GM23338 (cell line): ENCODE measurements at regions not wholly inside any gene's neighbourhood (a gene's known extent, or its start where the extent isn't known, plus 50 kb on each side); places are given as distances from the start of the nearest gene placed in this dataset.

ENCODE experiments used
- ATAC-seq: fragments of 200-7000 bp; cut with Tn5 transposase; 3 replicates; pipeline ENCODE4 v1.9.1; 2020
- DNase-seq: peaks from one replicate; pipeline ENCODE4 v3.0.0-alpha.2; 2015; ENCODE audit warnings: low spot score
- H2AFZ ChIP-seq: fragments of 200-600 bp; sonication (generic); 2 replicates; pipeline ENCODE4 v1.8.0; 2016; ENCODE audit warnings: antibody characterized with exemption, mild to moderate bottlenecking, moderate library complexity
- H3F3A ChIP-seq: fragments of 200-600 bp; sonication (generic); replicated peaks from 2 replicates; pipeline ENCODE4 v1.8.0; 2017; ENCODE audit warnings: antibody characterized with exemption, mixed run types, low read depth
- H3K27ac ChIP-seq: fragments of 200-600 bp; sonication (generic); 2 replicates; pipeline ENCODE4 v1.6.1; 2016; ENCODE audit warnings: low read depth
- H3K27me3 ChIP-seq: fragments of 200-600 bp; sonication (generic); 2 replicates; pipeline ENCODE4 v1.8.0; 2016; ENCODE audit warnings: mild to moderate bottlenecking, mixed run types, moderate library complexity; ENCODE audit not compliant: insufficient read depth
- H3K36me3 ChIP-seq: fragments of 200-600 bp; sonication (generic); 2 replicates; pipeline ENCODE4 v1.8.0; 2016; ENCODE audit warnings: mild to moderate bottlenecking; ENCODE audit not compliant: insufficient read depth
- H3K4me1 ChIP-seq: fragments of 200-600 bp; sonication (generic); 2 replicates; pipeline ENCODE4 v1.8.0; 2016; ENCODE audit warnings: mild to moderate bottlenecking, moderate library complexity; ENCODE audit not compliant: insufficient read depth
- H3K4me2 ChIP-seq: fragments of 200-600 bp; sonication (generic); 2 replicates; pipeline ENCODE4 v1.7.1; 2017; ENCODE audit warnings: mixed run types
- H3K4me3 ChIP-seq: fragments of 200-600 bp; sonication (generic); 2 replicates; pipeline ENCODE4 v1.6.1; 2016; ENCODE audit warnings: mixed run types
- H3K79me2 ChIP-seq: fragments of 200-600 bp; sonication (generic); replicated peaks from 2 replicates; pipeline ENCODE4 v1.8.0; 2017; ENCODE audit warnings: mild to moderate bottlenecking; ENCODE audit not compliant: insufficient read depth
- H3K9me2 ChIP-seq: fragments of 200-600 bp; sonication (generic); 2 replicates; pipeline ENCODE4 v1.8.0; 2017; ENCODE audit not compliant: insufficient read depth
- H4K20me1 ChIP-seq: fragments of 200-600 bp; sonication (generic); replicated peaks from 2 replicates; pipeline ENCODE4 v1.8.0; 2017; ENCODE audit warnings: mild to moderate bottlenecking; ENCODE audit not compliant: insufficient read depth
- H3K27ac Mint-ChIP-seq: 2 replicates; pipeline ENCODE4 v1.8.0; 2020; ENCODE audit warnings: inconsistent platforms, mild to moderate bottlenecking, moderate library complexity, mixed read lengths
- H3K27me3 Mint-ChIP-seq: 3 replicates; pipeline ENCODE4 v1.8.0; 2022; ENCODE audit warnings: low read depth, mild to moderate bottlenecking, moderate library complexity, mixed read lengths, inconsistent platforms; ENCODE audit not compliant: insufficient read depth, poor library complexity
- H3K36me3 Mint-ChIP-seq: 3 replicates; pipeline ENCODE4 v1.8.0; 2021; ENCODE audit warnings: low read depth, mild to moderate bottlenecking, inconsistent platforms, moderate library complexity, mixed read lengths
- H3K4me1 Mint-ChIP-seq: 3 replicates; pipeline ENCODE4 v1.8.0; 2020; ENCODE audit warnings: mild to moderate bottlenecking, inconsistent platforms, mixed read lengths
- H3K4me3 Mint-ChIP-seq: 3 replicates; pipeline ENCODE4 v1.8.0; 2021; ENCODE audit warnings: moderate library complexity, mild to moderate bottlenecking, inconsistent platforms, mixed read lengths
- H3K9me3 Mint-ChIP-seq: 3 replicates; pipeline ENCODE4 v1.8.0; 2020; ENCODE audit warnings: moderate library complexity, mild to moderate bottlenecking, inconsistent platforms, mixed read lengths
- EZH2 ChIP-seq: fragments of 200-600 bp; sonication (generic); IDR thresholded peaks from one replicate; pipeline ENCODE4 v1.8.0; 2017; ENCODE audit warnings: antibody characterized with exemption, mild to moderate bottlenecking, low read depth; ENCODE audit not compliant: unreplicated experiment
- EZH2phosphoT487 ChIP-seq: fragments of 200-600 bp; sonication (generic); IDR thresholded peaks from one replicate; pipeline ENCODE4 v1.8.1; 2018; ENCODE audit warnings: antibody characterized with exemption; ENCODE audit not compliant: unreplicated experiment
- JUNB ChIP-seq: IDR thresholded peaks from one replicate; pipeline ENCODE4 v1.6.1; 2016; ENCODE audit warnings: antibody characterized with exemption; ENCODE audit not compliant: unreplicated experiment
- NANOG ChIP-seq: IDR thresholded peaks from 2 replicates; pipeline ENCODE4 v1.6.1; 2016; ENCODE audit warnings: antibody characterized with exemption, borderline replicate concordance
- POLR2AphosphoS5 ChIP-seq: IDR thresholded peaks from 2 replicates; pipeline ENCODE4 v1.6.1; 2016; ENCODE audit warnings: antibody characterized with exemption, low read depth
- REST ChIP-seq: IDR thresholded peaks from one replicate; pipeline ENCODE4 v1.6.1; 2018; ENCODE audit warnings: antibody characterized with exemption; ENCODE audit not compliant: unreplicated experiment
- STAT1 ChIP-seq: IDR thresholded peaks from one replicate; pipeline ENCODE4 v1.6.1; 2016; ENCODE audit warnings: antibody characterized with exemption; ENCODE audit not compliant: unreplicated experiment
- ZNF114 ChIP-seq: fragments of 250-450 bp; sonication (Bioruptor Pico); IDR thresholded peaks from 2 replicates; pipeline ENCODE4 v1.5.0; 2020; ENCODE audit warnings: mild to moderate bottlenecking, moderate library complexity
- ZNF331 ChIP-seq: fragments of 250-450 bp; sonication (Bioruptor Pico); IDR thresholded peaks from 2 replicates; pipeline ENCODE4 v1.5.0; 2020; ENCODE audit warnings: low read depth, mild to moderate bottlenecking, moderate library complexity
- TF ChIP-seq, protein P1 (sequence below): IDR thresholded peaks from 2 replicates; pipeline ENCODE4 v1.6.1; 2016; ENCODE audit warnings: antibody characterized with exemption
- TF ChIP-seq, protein P2 (sequence below): fragments of 250-450 bp; sonication (Bioruptor Pico); IDR thresholded peaks from 2 replicates; pipeline ENCODE4 v1.5.0; 2020; ENCODE audit warnings: mild to moderate bottlenecking, moderate library complexity

DNA sequence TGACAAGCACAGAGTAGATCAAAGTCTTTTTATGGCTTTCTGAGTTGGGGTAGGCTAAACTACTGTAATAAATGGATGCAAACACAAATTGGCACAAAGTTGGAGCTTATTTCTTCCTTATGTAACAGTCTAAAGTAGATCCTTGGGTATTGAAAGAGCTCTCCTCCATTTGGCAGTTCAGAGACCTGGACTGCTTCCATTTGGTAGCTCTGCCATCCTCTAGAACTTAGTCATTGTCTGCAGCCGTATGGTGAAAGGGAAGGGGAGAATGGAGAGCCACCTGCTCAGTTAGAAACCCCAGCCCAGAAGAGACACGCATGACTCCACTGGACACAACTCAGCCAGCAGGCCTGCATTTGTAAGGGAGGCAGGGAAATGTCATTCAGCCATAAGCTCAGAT lies 345.0 kb downstream of the DMAC1 start:
- H3K27ac Mint-ChIP-seq = no peak overlapping the region
- Histone ChIP-seq H2AFZ (no peak overlapping the region), H3K4me1 (peaks cover 5% of the 10 kb centered on the region; the same call in 1 of the 2 replicates), H3K27ac (no peak overlapping the region), H4K20me1 (no peaks in the 10 kb centered on the region), H3K27me3 (no peaks in the 10 kb centered on the region), H3F3A (no peaks in the 10 kb centered on the region), H3K36me3 (no peaks in the 10 kb centered on the region), H3K4me3 (no peak overlapping the region), H3K79me2 (no peaks in the 10 kb centered on the region), H3K9me2 (no peaks in the 10 kb centered on the region), H3K4me2 (no peak overlapping the region)
- DNase-seq (no peak), ATAC-seq (no peak)
- TF ChIP-seq JUNB (no peak), REST (no peak), NANOG (no peak)
- H3K27me3 Mint-ChIP-seq = no peaks in the 10 kb centered on the region
- H3K36me3 Mint-ChIP-seq = no peaks in the 10 kb centered on the region
- no peaks in the 10 kb centered on the region for H3K9me3 Mint-ChIP-seq
- H3K4me1 Mint-ChIP-seq = peaks cover 6% of the 10 kb centered on the region; the same call in 2 of the 3 replicates
- no peak overlapping the region for H3K4me3 Mint-ChIP-seq

GRCh38 chr9:7452378-7452777 lies 347.2 kb downstream of the DMAC1 start:
- no peak overlapping the region for H2AFZ ChIP-seq
- no peaks in the 10 kb centered on the region for H4K20me1 ChIP-seq
- H3K79me2 ChIP-seq = no peaks in the 10 kb centered on the region
- no peaks in the 10 kb centered on the region for H3K36me3 Mint-ChIP-seq
- ATAC-seq (no peak), DNase-seq (no peak)
- H3K36me3 ChIP-seq = no peaks in the 10 kb centered on the region
- H3K9me2 ChIP-seq = no peaks in the 10 kb centered on the region
- no peaks in the 10 kb centered on the region for H3F3A ChIP-seq
- H3K27me3 ChIP-seq = no peaks in the 10 kb centered on the region
- H3K4me3 Mint-ChIP-seq = no peak overlapping the region
- H3K4me1 ChIP-seq = peaks cover 5% of the 10 kb centered on the region; the same call in 1 of the 2 replicates
- H3K4me1 Mint-ChIP-seq = peaks cover 3% of the 10 kb centered on the region; the same call in 1 of the 3 replicates
- H3K27ac Mint-ChIP-seq = no peak overlapping the region
- no peak overlapping the region for H3K27ac ChIP-seq
- peaks cover 2% of the 10 kb centered on the region for H3K27me3 Mint-ChIP-seq
- no peaks in the 10 kb centered on the region for H3K9me3 Mint-ChIP-seq
- H3K4me3 ChIP-seq = no peak overlapping the region
- no peak overlapping the region for H3K4me2 ChIP-seq
- TF ChIP-seq ZNF114 (CRISPR knock-in tag) (no peak), STAT1 (no peak), POLR2AphosphoS5 (no peak), ZNF331 (no peak), EZH2 (no peak), EZH2phosphoT487 (no peak), JUNB (no peak), NANOG (no peak)
- TF ChIP-seq, protein P1, sequence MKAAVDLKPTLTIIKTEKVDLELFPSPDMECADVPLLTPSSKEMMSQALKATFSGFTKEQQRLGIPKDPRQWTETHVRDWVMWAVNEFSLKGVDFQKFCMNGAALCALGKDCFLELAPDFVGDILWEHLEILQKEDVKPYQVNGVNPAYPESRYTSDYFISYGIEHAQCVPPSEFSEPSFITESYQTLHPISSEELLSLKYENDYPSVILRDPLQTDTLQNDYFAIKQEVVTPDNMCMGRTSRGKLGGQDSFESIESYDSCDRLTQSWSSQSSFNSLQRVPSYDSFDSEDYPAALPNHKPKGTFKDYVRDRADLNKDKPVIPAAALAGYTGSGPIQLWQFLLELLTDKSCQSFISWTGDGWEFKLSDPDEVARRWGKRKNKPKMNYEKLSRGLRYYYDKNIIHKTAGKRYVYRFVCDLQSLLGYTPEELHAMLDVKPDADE = no peak
- TF ChIP-seq, protein P2, sequence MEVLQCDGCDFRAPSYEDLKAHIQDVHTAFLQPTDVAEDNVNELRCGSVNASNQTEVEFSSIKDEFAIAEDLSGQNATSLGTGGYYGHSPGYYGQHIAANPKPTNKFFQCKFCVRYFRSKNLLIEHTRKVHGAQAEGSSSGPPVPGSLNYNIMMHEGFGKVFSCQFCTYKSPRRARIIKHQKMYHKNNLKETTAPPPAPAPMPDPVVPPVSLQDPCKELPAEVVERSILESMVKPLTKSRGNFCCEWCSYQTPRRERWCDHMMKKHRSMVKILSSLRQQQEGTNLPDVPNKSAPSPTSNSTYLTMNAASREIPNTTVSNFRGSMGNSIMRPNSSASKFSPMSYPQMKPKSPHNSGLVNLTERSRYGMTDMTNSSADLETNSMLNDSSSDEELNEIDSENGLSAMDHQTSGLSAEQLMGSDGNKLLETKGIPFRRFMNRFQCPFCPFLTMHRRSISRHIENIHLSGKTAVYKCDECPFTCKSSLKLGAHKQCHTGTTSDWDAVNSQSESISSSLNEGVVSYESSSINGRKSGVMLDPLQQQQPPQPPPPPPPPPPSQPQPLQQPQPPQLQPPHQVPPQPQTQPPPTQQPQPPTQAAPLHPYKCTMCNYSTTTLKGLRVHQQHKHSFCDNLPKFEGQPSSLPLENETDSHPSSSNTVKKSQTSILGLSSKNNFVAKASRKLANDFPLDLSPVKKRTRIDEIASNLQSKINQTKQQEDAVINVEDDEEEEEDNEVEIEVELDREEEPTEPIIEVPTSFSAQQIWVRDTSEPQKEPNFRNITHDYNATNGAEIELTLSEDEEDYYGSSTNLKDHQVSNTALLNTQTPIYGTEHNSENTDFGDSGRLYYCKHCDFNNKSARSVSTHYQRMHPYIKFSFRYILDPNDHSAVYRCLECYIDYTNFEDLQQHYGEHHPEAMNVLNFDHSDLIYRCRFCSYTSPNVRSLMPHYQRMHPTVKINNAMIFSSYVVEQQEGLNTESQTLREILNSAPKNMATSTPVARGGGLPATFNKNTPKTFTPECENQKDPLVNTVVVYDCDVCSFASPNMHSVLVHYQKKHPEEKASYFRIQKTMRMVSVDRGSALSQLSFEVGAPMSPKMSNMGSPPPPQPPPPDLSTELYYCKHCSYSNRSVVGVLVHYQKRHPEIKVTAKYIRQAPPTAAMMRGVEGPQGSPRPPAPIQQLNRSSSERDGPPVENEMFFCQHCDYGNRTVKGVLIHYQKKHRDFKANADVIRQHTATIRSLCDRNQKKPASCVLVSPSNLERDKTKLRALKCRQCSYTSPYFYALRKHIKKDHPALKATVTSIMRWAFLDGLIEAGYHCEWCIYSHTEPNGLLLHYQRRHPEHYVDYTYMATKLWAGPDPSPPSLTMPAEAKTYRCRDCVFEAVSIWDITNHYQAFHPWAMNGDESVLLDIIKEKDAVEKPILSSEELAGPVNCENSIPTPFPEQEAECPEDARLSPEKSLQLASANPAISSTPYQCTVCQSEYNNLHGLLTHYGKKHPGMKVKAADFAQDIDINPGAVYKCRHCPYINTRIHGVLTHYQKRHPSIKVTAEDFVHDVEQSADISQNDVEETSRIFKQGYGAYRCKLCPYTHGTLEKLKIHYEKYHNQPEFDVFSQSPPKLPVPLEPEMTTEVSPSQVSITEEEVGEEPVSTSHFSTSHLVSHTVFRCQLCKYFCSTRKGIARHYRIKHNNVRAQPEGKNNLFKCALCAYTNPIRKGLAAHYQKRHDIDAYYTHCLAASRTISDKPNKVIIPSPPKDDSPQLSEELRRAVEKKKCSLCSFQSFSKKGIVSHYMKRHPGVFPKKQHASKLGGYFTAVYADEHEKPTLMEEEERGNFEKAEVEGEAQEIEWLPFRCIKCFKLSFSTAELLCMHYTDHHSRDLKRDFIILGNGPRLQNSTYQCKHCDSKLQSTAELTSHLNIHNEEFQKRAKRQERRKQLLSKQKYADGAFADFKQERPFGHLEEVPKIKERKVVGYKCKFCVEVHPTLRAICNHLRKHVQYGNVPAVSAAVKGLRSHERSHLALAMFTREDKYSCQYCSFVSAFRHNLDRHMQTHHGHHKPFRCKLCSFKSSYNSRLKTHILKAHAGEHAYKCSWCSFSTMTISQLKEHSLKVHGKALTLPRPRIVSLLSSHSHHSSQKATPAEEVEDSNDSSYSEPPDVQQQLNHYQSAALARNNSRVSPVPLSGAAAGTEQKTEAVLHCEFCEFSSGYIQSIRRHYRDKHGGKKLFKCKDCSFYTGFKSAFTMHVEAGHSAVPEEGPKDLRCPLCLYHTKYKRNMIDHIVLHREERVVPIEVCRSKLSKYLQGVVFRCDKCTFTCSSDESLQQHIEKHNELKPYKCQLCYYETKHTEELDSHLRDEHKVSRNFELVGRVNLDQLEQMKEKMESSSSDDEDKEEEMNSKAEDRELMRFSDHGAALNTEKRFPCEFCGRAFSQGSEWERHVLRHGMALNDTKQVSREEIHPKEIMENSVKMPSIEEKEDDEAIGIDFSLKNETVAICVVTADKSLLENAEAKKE = no peak
